ENCODE measurements at regions not wholly inside any gene's neighbourhood (a gene's known extent, or its start where the extent isn't known, plus 50 kb on each side); places are given as distances from the start of the nearest gene placed in this dataset.

- no peak for TF ChIP-seq CTCF (IDR thresholded peaks at IDR 0.05; ENCODE audit: control insufficient read depth, insufficient read depth, low read depth, low read length, missing control alignments)
- no peak overlapping the region for H3K4me3 ChIP-seq (ENCODE audit: control insufficient read depth, low read depth, low read length)
- no peak for DNase-seq (ENCODE audit: low read depth)
These were observed 944.7 kb upstream of the NRXN1 start for GRCh38 chr2:51976623-51977022.

DNA sequence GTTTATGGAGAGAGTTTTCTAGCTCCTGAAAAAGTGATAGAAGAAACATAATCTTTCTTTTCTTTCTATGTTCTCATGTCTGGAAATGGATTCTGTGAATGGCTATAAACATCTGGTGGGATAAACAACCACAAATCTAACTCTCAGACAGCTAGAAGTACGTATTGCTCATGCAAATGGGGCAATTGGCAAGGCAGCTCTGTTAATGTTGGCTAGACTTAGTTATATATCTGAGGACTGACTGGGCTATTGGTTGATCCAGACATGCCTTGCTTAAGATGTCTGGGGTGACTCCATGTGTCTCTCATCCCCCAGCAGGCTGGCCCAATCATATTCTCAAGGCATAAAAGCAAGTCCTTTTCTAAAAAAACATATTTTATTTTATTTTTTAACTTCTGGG lies 939.2 kb upstream of the NRXN1 start:
- DNase-seq (ENCODE audit: low read depth), result no peak
- H3K4me3 ChIP-seq (ENCODE audit: control insufficient read depth, low read depth, low read length), result no peak overlapping the region
- no peak for TF ChIP-seq CTCF (IDR thresholded peaks at IDR 0.05; ENCODE audit: control insufficient read depth, insufficient read depth, low read depth, low read length, missing control alignments)

DNA sequence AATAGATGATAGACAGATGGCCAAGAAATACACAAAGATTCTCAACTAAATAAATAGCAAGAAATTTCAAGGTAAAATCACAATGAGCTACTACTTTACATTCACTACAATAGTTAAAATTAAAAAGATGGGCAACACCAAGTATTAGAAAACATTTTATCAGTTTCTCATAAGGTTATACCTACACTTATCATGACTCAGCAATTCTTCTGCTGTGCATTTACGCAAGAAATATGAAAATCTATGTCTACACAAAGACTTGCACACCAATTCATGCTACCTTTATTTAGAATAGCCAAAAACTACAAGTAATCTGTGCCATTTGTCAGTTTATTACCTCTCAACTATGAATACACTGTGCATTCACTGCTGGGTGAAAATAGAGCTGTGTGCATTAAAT lies 937.4 kb upstream of the NRXN1 start:
- no peak for TF ChIP-seq CTCF (IDR thresholded peaks at IDR 0.05; ENCODE audit: control insufficient read depth, insufficient read depth, low read depth, low read length, missing control alignments)
- no peak for DNase-seq (ENCODE audit: low read depth)

GRCh38 chr2:51960841-51961335 lies 929.0 kb upstream of the NRXN1 start:
- no peak for TF ChIP-seq CTCF (IDR thresholded peaks at IDR 0.05; ENCODE audit: control insufficient read depth, insufficient read depth, low read depth, low read length, missing control alignments)
- H3K4me3 ChIP-seq (ENCODE audit: control insufficient read depth, low read depth, low read length), result no peak overlapping the region
- DNase-seq (ENCODE audit: low read depth), result no peak

More for the DNA sequence above, 937.4 kb upstream of the NRXN1 start:
- H3K4me3 ChIP-seq (ENCODE audit: control insufficient read depth, low read depth, low read length), result no peak overlapping the region

GRCh38 chr2:51960281-51960680 lies 928.3 kb upstream of the NRXN1 start:
- TF ChIP-seq CTCF (IDR thresholded peaks at IDR 0.05; ENCODE audit: control insufficient read depth, insufficient read depth, low read depth, low read length, missing control alignments), result no peak
- H3K4me3 ChIP-seq (ENCODE audit: control insufficient read depth, low read depth, low read length), result no peak overlapping the region
- DNase-seq (ENCODE audit: low read depth), result no peak

DNA sequence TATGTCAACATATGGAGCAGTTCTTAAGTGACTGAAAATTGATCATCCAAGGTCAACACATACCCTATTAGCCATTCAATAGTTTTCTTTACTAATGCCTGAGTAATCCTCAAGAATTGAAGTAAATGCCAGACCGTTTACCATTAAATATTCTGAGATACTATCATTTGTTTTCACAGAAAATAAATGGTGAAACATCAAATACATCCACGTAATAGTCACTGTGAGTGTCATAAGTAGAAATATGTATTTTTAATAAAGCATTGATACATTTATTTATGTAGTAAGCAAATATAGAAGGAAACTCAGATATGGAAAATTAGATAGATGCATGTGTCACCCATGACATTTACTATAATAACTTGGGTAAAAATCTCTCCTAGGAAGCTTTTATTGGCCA lies 927.8 kb upstream of the NRXN1 start:
- no peak for TF ChIP-seq CTCF (IDR thresholded peaks at IDR 0.05; ENCODE audit: control insufficient read depth, insufficient read depth, low read depth, low read length, missing control alignments)
- no peak for DNase-seq (ENCODE audit: low read depth)
- H3K4me3 ChIP-seq (ENCODE audit: control insufficient read depth, low read depth, low read length), result no peak overlapping the region

DNA sequence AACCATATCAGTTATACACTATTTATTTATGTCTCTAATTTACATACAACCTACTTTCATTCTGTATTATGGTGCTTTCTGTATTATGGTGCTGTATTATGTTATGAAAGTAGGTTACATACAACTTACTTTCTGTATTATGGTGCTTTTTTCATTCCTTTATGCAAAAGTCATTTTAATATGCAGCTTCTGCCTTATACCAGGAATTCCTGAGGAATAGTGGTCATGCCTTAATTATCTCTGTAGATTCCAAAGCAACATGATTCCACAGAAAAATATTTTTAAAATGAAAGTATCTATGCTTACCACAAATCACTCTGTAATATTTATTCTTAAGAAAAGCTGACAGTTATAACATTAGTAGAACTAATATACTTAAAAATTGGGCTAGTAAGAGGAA lies 922.0 kb upstream of the NRXN1 start:
- no peak overlapping the region for H3K4me3 ChIP-seq (ENCODE audit: control insufficient read depth, low read depth, low read length)
- TF ChIP-seq CTCF (IDR thresholded peaks at IDR 0.05; ENCODE audit: control insufficient read depth, insufficient read depth, low read depth, low read length, missing control alignments), result no peak
- no peak for DNase-seq (ENCODE audit: low read depth)
